Mesenchymal stem cell (in vitro differentiated cells and primary cell): ENCODE measurements at regions not wholly inside any gene's neighbourhood (a gene's known extent, or its start where the extent isn't known, plus 50 kb on each side); places are given as distances from the start of the nearest gene placed in this dataset.

ENCODE experiments used
- DNase-seq: peaks from one replicate; pipeline ENCODE4 v3.0.0-alpha.2; 2013
- H2AFZ ChIP-seq: one replicate; pipeline ENCODE4 v1.6.1; 2013; ENCODE audit warnings: low read depth, mild to moderate bottlenecking, control low read depth, inconsistent platforms, low read length, moderate library complexity
- H2AK5ac ChIP-seq: 2 replicates; pipeline ENCODE4 v1.6.1; 2013; ENCODE audit warnings: low read length, moderate library complexity, mild to moderate bottlenecking, inconsistent platforms; ENCODE audit not compliant: severe bottlenecking
- H2BK120ac ChIP-seq: one replicate; pipeline ENCODE4 v1.6.1; 2013; ENCODE audit warnings: low read depth, mild to moderate bottlenecking, inconsistent platforms, low read length, moderate library complexity
- H2BK12ac ChIP-seq, 2 experiments: one replicate each; pipeline ENCODE4 v1.6.1; 2013; ENCODE audit warnings: inconsistent platforms in 2 of 2, low read length in 2 of 2, mild to moderate bottlenecking in 2 of 2, moderate library complexity in 2 of 2, control low read depth in 1 of 2
- H2BK15ac ChIP-seq: one replicate; pipeline ENCODE4 v1.6.1; 2013; ENCODE audit warnings: mild to moderate bottlenecking, low read depth, inconsistent platforms; ENCODE audit not compliant: poor library complexity, severe bottlenecking
- H2BK5ac ChIP-seq: 2 replicates; pipeline ENCODE4 v1.6.1; 2013; ENCODE audit warnings: low read depth, mild to moderate bottlenecking, low read length, control low read depth, inconsistent platforms; ENCODE audit not compliant: poor library complexity, severe bottlenecking
- H3K14ac ChIP-seq, 2 experiments: one replicate each; pipeline ENCODE4 v1.6.1; 2013; ENCODE audit warnings: inconsistent platforms in 2 of 2, low read length in 2 of 2, control low read depth in 1 of 2, mild to moderate bottlenecking in 1 of 2, moderate library complexity in 1 of 2
- H3K18ac ChIP-seq, 2 experiments: one replicate each; pipeline ENCODE4 v1.6.1; 2013; ENCODE audit warnings: inconsistent platforms in 2 of 2, low read length in 2 of 2, control low read depth in 1 of 2, low read depth in 1 of 2, mild to moderate bottlenecking in 1 of 2
- H3K23ac ChIP-seq, 2 experiments: one replicate each; pipeline ENCODE4 v1.6.1; 2013; ENCODE audit warnings: inconsistent platforms in 2 of 2, low read length in 2 of 2, mild to moderate bottlenecking in 2 of 2, moderate library complexity in 2 of 2, control low read depth in 1 of 2
- H3K27ac ChIP-seq: 2 replicates; pipeline ENCODE4 v1.5.1; 2013; ENCODE audit warnings: mild to moderate bottlenecking, moderate library complexity, low read length, control low read depth, inconsistent platforms; ENCODE audit not compliant: poor library complexity, severe bottlenecking
- H3K27me3 ChIP-seq, 2 experiments: 2 replicates each; pipeline versions ENCODE4 v1.6.1 to v1.7.0; 2013; ENCODE audit warnings: low read length in 2 of 2, mild to moderate bottlenecking in 2 of 2, moderate library complexity in 2 of 2, control low read depth in 1 of 2, inconsistent platforms in 1 of 2; ENCODE audit not compliant: control insufficient read depth in 1 of 2, insufficient read depth in 1 of 2
- H3K36me3 ChIP-seq, 2 experiments: 2 replicates each; pipeline versions ENCODE4 v1.6.1 to v1.7.0; 2013; ENCODE audit warnings: low read length in 2 of 2, control low read depth in 1 of 2, inconsistent platforms in 1 of 2, low read depth in 1 of 2, mild to moderate bottlenecking in 1 of 2; ENCODE audit not compliant: insufficient read depth in 2 of 2, control insufficient read depth in 1 of 2
- H3K4ac ChIP-seq, 2 experiments: one replicate each; pipeline ENCODE4 v1.6.1; 2013; ENCODE audit warnings: inconsistent platforms in 2 of 2, low read length in 2 of 2, mild to moderate bottlenecking in 2 of 2, moderate library complexity in 2 of 2, control low read depth in 1 of 2, low read depth in 1 of 2
- H3K4me1 ChIP-seq: 2 replicates; pipeline ENCODE4 v1.6.1; 2013; ENCODE audit warnings: low read depth, low read length, control low read depth; ENCODE audit not compliant: control insufficient read depth, insufficient read depth
- H3K4me2 ChIP-seq: 2 replicates; pipeline ENCODE4 v1.6.1; 2013; ENCODE audit warnings: low read length, mild to moderate bottlenecking, inconsistent platforms; ENCODE audit not compliant: poor library complexity, severe bottlenecking
- H3K4me3 ChIP-seq, 2 experiments: 2 replicates each; pipeline versions ENCODE4 v1.5.1 to v1.7.0; 2013; ENCODE audit warnings: low read length in 2 of 2, mild to moderate bottlenecking in 2 of 2, control low read depth in 1 of 2, low read depth in 1 of 2; ENCODE audit not compliant: insufficient read depth in 1 of 2
- H3K79me1 ChIP-seq: replicated peaks from 2 replicates; pipeline ENCODE4 v1.6.1; 2013; ENCODE audit warnings: mild to moderate bottlenecking, control low read depth, low read length, inconsistent platforms; ENCODE audit not compliant: poor library complexity, severe bottlenecking
- H3K9ac ChIP-seq: 2 replicates; pipeline ENCODE4 v1.7.0; 2013; ENCODE audit warnings: mild to moderate bottlenecking, low read length, moderate library complexity
- H3K9me3 ChIP-seq: 2 replicates; pipeline ENCODE4 v1.7.0; 2013; ENCODE audit warnings: mild to moderate bottlenecking, low read length; ENCODE audit not compliant: control insufficient read depth
- H4K8ac ChIP-seq: one replicate; pipeline ENCODE4 v1.6.1; 2013; ENCODE audit warnings: inconsistent platforms, mild to moderate bottlenecking, low read length, moderate library complexity
- H4K91ac ChIP-seq: one replicate; pipeline ENCODE4 v1.6.1; 2013; ENCODE audit warnings: mild to moderate bottlenecking, low read length, inconsistent platforms
- WGBS: methylation state at CpG from one replicate; pipeline ENCODE4 v1.1.7; 2013; ENCODE audit warnings: mixed read lengths; 5-methylcytosine and 5-hydroxymethylcytosine counted together

DNA sequence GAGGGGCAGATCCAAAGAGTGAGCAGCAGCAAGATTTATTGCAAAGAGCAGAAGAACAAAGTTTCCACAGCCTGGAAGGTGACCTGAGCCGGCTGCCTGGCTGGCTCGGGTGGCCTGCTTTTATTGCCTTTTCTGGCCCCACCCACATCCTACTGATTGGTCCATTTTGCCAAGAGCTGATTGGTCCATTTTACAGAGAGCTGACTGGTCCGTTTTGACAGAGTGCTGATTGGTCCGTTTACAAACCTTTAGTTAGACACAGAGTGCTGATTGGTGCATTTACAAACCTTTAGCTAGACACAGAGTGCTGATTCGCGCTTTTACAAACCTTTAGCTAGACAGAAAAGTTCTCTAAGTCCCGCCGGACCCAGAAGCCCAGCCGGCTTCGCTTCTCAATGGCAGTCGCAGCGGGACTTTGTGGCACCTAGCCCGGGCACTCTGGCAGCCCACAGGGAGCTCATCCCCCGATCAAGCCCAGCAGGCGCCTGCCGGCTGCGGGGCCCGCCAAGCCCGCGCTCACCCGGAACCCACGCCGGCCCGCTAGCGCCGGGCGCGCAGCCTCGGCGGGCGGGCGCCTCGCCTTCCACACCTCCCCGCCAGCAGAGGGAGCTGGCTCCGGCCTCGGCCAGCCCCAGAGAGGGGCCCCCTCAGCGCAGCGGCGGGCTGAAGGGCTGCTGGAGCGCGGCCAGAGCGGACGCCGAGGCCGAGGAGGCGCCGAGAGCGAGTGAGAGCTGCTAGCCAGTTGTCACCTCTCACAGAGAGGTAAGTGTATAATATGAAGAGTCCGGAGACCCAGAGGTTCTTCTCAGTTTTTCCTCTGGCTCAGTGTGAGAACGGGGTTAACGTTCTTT lies 339.2 kb downstream of the CHL1 start:
- H3K79me1 ChIP-seq, result no peaks in the 10 kb centered on the region
- H3K4me1 ChIP-seq, result peaks cover 2% of the 10 kb centered on the region
- H2BK15ac ChIP-seq, result no peak overlapping the region
- no peak overlapping the region for H3K27ac ChIP-seq
- WGBS, result 54% methylated on average over 49 of the region's 51 CpGs
- no peak overlapping the region for H2BK120ac ChIP-seq
- no peak overlapping the region for H2BK12ac ChIP-seq
- no peaks in the 10 kb centered on the region for H3K27me3 ChIP-seq
- peak overlapping the region in 1 of 2 experiments; percentile 68 for H3K4me3 ChIP-seq
- H3K9ac ChIP-seq, result peak overlapping the region; percentile 80
- no peak overlapping the region for H4K8ac ChIP-seq
- H3K4ac ChIP-seq, result no peak overlapping the region
- H4K91ac ChIP-seq, result no peak overlapping the region
- H3K4me2 ChIP-seq, result no peak overlapping the region
- H2AFZ ChIP-seq, result no peak overlapping the region
- no peaks in the 10 kb centered on the region for H3K36me3 ChIP-seq
- DNase-seq, result no peak
- H3K14ac ChIP-seq, result no peak overlapping the region
- no peak overlapping the region for H2AK5ac ChIP-seq
- no peak overlapping the region for H3K18ac ChIP-seq
- peaks cover 6% of the 10 kb centered on the region for H3K9me3 ChIP-seq
- H2BK5ac ChIP-seq, result no peak overlapping the region
- H3K23ac ChIP-seq, result no peak overlapping the region

DNA sequence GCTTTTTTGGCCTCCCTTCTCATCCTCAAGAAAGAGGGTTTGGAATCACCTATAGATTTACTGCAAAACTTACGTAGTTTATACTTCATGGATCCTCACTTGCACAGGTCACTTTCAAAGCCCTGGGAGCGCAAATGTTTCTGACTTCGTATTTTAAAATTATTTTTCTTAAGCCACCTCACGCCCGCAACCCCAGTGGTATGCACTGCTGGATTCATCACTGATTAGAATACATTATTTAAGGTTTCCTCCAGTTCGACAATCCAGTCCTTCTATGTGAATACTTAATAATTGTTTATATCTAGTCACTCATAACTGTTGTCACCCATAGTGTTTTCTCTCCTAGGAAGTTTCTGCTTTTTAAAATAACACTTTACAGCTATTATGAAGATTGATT lies 339.9 kb downstream of the CHL1 start:
- Histone ChIP-seq H3K23ac (no peak overlapping the region), H3K36me3 (no peaks in the 10 kb centered on the region), H2BK12ac (no peak overlapping the region), H3K9me3 (peaks cover 6% of the 10 kb centered on the region), H3K4ac (no peak overlapping the region), H2BK120ac (no peak overlapping the region), H4K91ac (no peak overlapping the region), H3K79me1 (no peaks in the 10 kb centered on the region), H2BK15ac (no peak overlapping the region), H3K27ac (no peak overlapping the region), H4K8ac (no peak overlapping the region), H3K4me3 (peak overlapping the region in 1 of 2 experiments; percentile 68), H3K27me3 (no peaks in the 10 kb centered on the region), H3K14ac (no peak overlapping the region), H2AFZ (no peak overlapping the region), H2AK5ac (no peak overlapping the region), H3K4me2 (no peak overlapping the region), H3K4me1 (peaks cover 2% of the 10 kb centered on the region), H2BK5ac (no peak overlapping the region), H3K9ac (peak overlapping the region; percentile 80), H3K18ac (no peak overlapping the region)
- no peak for DNase-seq
- 83% methylated on average over 3 of the region's 6 CpGs for WGBS

DNA sequence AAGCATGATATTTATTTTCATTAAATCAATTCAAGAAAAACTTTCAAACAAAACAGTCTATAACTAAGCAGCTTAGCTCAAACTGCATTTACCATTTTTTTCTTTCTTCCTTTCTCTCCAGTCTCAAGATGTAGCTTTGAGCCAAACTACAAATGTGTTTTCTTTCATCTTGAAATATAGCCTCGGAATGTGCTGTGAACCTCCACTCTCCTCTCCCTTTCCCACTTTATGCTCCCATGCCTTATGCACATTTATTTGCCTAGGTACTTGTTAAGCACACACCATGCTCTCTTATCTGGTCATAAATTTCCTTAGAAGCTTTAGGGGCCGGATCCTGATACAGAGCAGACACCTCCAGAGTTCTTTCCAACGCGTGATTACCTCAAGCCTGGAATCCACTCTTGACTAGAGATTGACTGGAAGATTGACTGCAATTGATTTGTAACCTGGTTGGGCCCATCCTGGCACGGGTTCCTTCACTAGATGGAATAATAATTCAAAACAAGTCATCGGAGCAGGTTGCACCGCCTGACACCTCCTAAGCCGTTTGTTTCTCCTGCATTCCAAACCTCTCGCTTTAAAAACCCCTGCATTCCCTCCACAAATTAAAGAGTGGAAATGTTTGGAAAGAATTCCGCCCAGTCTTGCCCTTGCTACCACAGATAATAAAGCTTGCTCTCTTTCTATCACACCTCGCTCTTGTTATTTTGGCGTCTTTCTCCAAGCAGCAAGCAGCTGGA lies 344.7 kb downstream of the CHL1 start:
- H2BK5ac ChIP-seq, result no peak overlapping the region
- H4K91ac ChIP-seq, result no peak overlapping the region
- no peaks in the 10 kb centered on the region for H3K9me3 ChIP-seq
- no peaks in the 10 kb centered on the region for H3K79me1 ChIP-seq
- DNase-seq, result no peak
- H3K23ac ChIP-seq, result no peak overlapping the region
- H3K4me2 ChIP-seq, result no peak overlapping the region
- H2AK5ac ChIP-seq, result no peak overlapping the region
- no peak overlapping the region for H4K8ac ChIP-seq
- H3K14ac ChIP-seq, result no peak overlapping the region
- no peak overlapping the region for H2AFZ ChIP-seq
- H3K4me3 ChIP-seq, result no peak overlapping the region
- H3K27me3 ChIP-seq, result no peaks in the 10 kb centered on the region
- H2BK12ac ChIP-seq, result no peak overlapping the region
- H3K4me1 ChIP-seq, result peaks cover 1% of the 10 kb centered on the region
- no peak overlapping the region for H3K27ac ChIP-seq
- no peak overlapping the region for H3K9ac ChIP-seq
- no peak overlapping the region for H2BK120ac ChIP-seq
- H3K36me3 ChIP-seq, result no peaks in the 10 kb centered on the region
- 26% methylated on average over 10 of the region's 12 CpGs for WGBS
- no peak overlapping the region for H2BK15ac ChIP-seq
- H3K18ac ChIP-seq, result no peak overlapping the region
- H3K4ac ChIP-seq, result no peak overlapping the region

DNA sequence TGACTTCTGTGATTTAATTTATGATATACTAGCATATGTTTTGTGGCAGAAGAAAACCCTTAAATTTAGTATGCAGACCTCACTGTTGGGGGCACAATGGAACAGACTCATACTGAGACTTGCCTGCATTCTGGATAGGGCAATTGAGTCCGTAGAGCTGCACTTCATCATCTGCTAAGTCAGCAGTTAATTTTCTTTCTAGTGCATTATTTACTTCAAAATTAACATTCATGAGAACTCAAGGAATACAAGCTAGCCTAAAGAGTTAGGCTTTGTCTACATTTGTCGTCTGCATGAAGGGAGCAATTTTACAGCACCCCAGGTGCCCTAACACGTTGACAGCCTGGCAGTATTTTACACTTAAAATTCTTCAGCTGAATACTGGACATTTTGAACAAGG lies 345.5 kb downstream of the CHL1 start:
- H3K27ac ChIP-seq, result no peak overlapping the region
- no peak overlapping the region for H2BK5ac ChIP-seq
- no peak overlapping the region for H2BK15ac ChIP-seq
- no peak overlapping the region for H2AK5ac ChIP-seq
- H3K4ac ChIP-seq, result no peak overlapping the region
- H3K27me3 ChIP-seq, result no peaks in the 10 kb centered on the region
- no peak overlapping the region for H2AFZ ChIP-seq
- H2BK120ac ChIP-seq, result no peak overlapping the region
- H4K91ac ChIP-seq, result no peak overlapping the region
- H3K9me3 ChIP-seq, result no peaks in the 10 kb centered on the region
- DNase-seq, result no peak
- H3K36me3 ChIP-seq, result no peaks in the 10 kb centered on the region
- no peak overlapping the region for H3K9ac ChIP-seq
- peaks cover 1% of the 10 kb centered on the region for H3K4me1 ChIP-seq
- H3K4me3 ChIP-seq, result no peak overlapping the region
- no peak overlapping the region for H2BK12ac ChIP-seq
- no peaks in the 10 kb centered on the region for H3K79me1 ChIP-seq
- no peak overlapping the region for H4K8ac ChIP-seq
- no peak overlapping the region for H3K18ac ChIP-seq
- 20% methylated on average over 2 of the region's 3 CpGs for WGBS
- H3K4me2 ChIP-seq, result no peak overlapping the region
- H3K23ac ChIP-seq, result no peak overlapping the region
- H3K14ac ChIP-seq, result no peak overlapping the region
